SU-DHL-6 (cell line): ENCODE measurements at regions not wholly inside any gene's neighbourhood (a gene's known extent, or its start where the extent isn't known, plus 50 kb on each side); places are given as distances from the start of the nearest gene placed in this dataset.

Source experiments
- H2AFZ ChIP-seq: fragments of 200-600 bp; sonication (generic); 2 replicates; pipeline ENCODE4 v1.6.1; 2014; ENCODE audit warnings: low read depth, mild to moderate bottlenecking, moderate library complexity, mixed read lengths, antibody characterized with exemption, low read length; ENCODE audit not compliant: severe bottlenecking
- H3F3A ChIP-seq: fragments of 200-600 bp; shearing (Covaris generic); 2 replicates; pipeline ENCODE4 v1.6.0; 2016; ENCODE audit warnings: antibody characterized with exemption, mild to moderate bottlenecking; ENCODE audit not compliant: insufficient read depth
- H3K27ac ChIP-seq: fragments of 200-600 bp; sonication (generic); 2 replicates; pipeline ENCODE4 v1.5.1; 2016; ENCODE audit warnings: low read depth, mild to moderate bottlenecking, low read length, moderate library complexity, mixed read lengths
- H3K27me3 ChIP-seq: fragments of 200-600 bp; sonication (generic), shearing (Covaris generic); 2 replicates; pipeline ENCODE4 v1.6.0; 2014; ENCODE audit warnings: mild to moderate bottlenecking, low read length
- H3K36me3 ChIP-seq: fragments of 200-600 bp; sonication (generic); 2 replicates; pipeline ENCODE4 v1.6.1; 2014; ENCODE audit warnings: mild to moderate bottlenecking, low read length, mixed read lengths
- H3K4me2 ChIP-seq: fragments of 300-600, 200-600 bp; shearing (Covaris generic), sonication (generic); 2 replicates; pipeline ENCODE4 v1.6.0; 2014; ENCODE audit warnings: low read length, low read depth, mild to moderate bottlenecking; ENCODE audit not compliant: poor library complexity, severe bottlenecking
- H3K4me3 ChIP-seq: fragments of 200-600 bp; sonication (generic); 2 replicates; pipeline ENCODE4 v1.5.1; 2014; ENCODE audit warnings: antibody characterized with exemption, low read length, mild to moderate bottlenecking, mixed read lengths; ENCODE audit not compliant: insufficient read depth, poor library complexity, severe bottlenecking
- H3K79me2 ChIP-seq: fragments of 200-600 bp; sonication (generic); 2 replicates; pipeline ENCODE4 v1.6.1; 2014; ENCODE audit warnings: mild to moderate bottlenecking, low read length, moderate library complexity; ENCODE audit not compliant: insufficient read depth
- H3K9ac ChIP-seq: fragments of 200-600 bp; sonication (generic); 2 replicates; pipeline ENCODE4 v1.7.0; 2014; ENCODE audit warnings: mild to moderate bottlenecking, low read length
- H3K9me2 ChIP-seq: fragments of 200-600 bp; sonication (generic); replicated peaks from 2 replicates; pipeline ENCODE4 v1.6.1; 2014; ENCODE audit warnings: low read length; ENCODE audit not compliant: insufficient read depth
- H3K9me3 ChIP-seq: fragments of 200-600 bp; sonication (generic); 2 replicates; pipeline ENCODE4 v1.6.1; 2014; ENCODE audit warnings: low read length, mixed read lengths; ENCODE audit not compliant: insufficient read depth
- H4K20me1 ChIP-seq: fragments of 200-600 bp; sonication (generic); 2 replicates; pipeline ENCODE4 v1.6.1; 2014; ENCODE audit warnings: low read depth, mild to moderate bottlenecking, antibody characterized with exemption, low read length, moderate library complexity, mixed read lengths
- EZH2phosphoT487 ChIP-seq: fragments of 200-600 bp; sonication (generic), shearing (Covaris generic); conservative IDR thresholded peaks from 2 replicates; pipeline ENCODE4 v1.6.1; 2018; ENCODE audit warnings: mild to moderate bottlenecking, antibody characterized with exemption, low read length, moderate library complexity, mixed read lengths
- TF ChIP-seq, protein P1 (sequence below): fragments of 200-600 bp; sonication (generic); IDR thresholded peaks from one replicate; pipeline ENCODE4 v1.5.1; 2017; ENCODE audit warnings: antibody characterized with exemption, mild to moderate bottlenecking, low read length, moderate library complexity; ENCODE audit not compliant: insufficient read depth, poor library complexity, severe bottlenecking

- no peaks in the 10 kb centered on the region for H3K36me3 ChIP-seq
- no peaks in the 10 kb centered on the region for H3K27me3 ChIP-seq
- H3K9ac ChIP-seq = no peak overlapping the region
- no peaks in the 10 kb centered on the region for H3F3A ChIP-seq
- no peak overlapping the region for H2AFZ ChIP-seq
- H3K9me2 ChIP-seq = no peaks in the 10 kb centered on the region
- no peak overlapping the region for H3K27ac ChIP-seq
- no peak overlapping the region for H3K4me3 ChIP-seq
- no peak for TF ChIP-seq EZH2phosphoT487
- TF ChIP-seq, protein P1, sequence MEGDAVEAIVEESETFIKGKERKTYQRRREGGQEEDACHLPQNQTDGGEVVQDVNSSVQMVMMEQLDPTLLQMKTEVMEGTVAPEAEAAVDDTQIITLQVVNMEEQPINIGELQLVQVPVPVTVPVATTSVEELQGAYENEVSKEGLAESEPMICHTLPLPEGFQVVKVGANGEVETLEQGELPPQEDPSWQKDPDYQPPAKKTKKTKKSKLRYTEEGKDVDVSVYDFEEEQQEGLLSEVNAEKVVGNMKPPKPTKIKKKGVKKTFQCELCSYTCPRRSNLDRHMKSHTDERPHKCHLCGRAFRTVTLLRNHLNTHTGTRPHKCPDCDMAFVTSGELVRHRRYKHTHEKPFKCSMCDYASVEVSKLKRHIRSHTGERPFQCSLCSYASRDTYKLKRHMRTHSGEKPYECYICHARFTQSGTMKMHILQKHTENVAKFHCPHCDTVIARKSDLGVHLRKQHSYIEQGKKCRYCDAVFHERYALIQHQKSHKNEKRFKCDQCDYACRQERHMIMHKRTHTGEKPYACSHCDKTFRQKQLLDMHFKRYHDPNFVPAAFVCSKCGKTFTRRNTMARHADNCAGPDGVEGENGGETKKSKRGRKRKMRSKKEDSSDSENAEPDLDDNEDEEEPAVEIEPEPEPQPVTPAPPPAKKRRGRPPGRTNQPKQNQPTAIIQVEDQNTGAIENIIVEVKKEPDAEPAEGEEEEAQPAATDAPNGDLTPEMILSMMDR = no peak
- no peak overlapping the region for H3K4me2 ChIP-seq
- H4K20me1 ChIP-seq = no peaks in the 10 kb centered on the region
- no peaks in the 10 kb centered on the region for H3K9me3 ChIP-seq
- H3K79me2 ChIP-seq = no peaks in the 10 kb centered on the region
Measured at GRCh38 chr2:126963390-126963789, 64.7 kb downstream of the TEX51 start.

DNA sequence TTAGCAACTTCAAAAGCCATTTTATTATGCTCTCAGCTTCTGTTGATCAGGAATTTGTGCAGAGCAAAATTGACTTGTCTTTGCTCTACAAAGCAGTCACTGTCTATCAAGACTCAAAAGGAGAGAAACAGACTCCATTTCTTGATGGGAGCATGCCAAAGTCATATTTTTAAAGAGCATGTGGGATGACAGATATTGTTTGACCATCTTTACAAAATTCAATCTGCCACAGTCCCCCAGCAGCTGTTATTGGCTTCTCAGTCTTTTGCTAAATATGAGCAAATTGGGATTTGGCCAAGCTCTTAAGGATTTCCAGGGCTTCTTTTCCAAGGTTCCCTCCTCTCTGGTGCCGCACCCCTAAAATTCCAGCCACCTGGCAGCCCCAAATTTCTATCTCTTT is 67.9 kb downstream of the TEX51 start:
- Histone ChIP-seq H3K4me2 (no peak overlapping the region), H2AFZ (no peak overlapping the region), H3K36me3 (no peaks in the 10 kb centered on the region), H4K20me1 (no peaks in the 10 kb centered on the region), H3K9ac (no peak overlapping the region), H3F3A (no peaks in the 10 kb centered on the region), H3K27ac (no peak overlapping the region), H3K4me3 (no peak overlapping the region), H3K27me3 (no peaks in the 10 kb centered on the region), H3K9me2 (no peaks in the 10 kb centered on the region), H3K9me3 (no peaks in the 10 kb centered on the region), H3K79me2 (no peaks in the 10 kb centered on the region)
- TF ChIP-seq EZH2phosphoT487 = no peak
- TF ChIP-seq, protein P1 = no peak

GRCh38 chr2:126970583-126970982 is 71.9 kb downstream of the TEX51 start:
- H3K9me2 ChIP-seq = no peaks in the 10 kb centered on the region
- TF ChIP-seq, protein P1 = no peak
- TF ChIP-seq EZH2phosphoT487 = no peak
- H3F3A ChIP-seq = no peaks in the 10 kb centered on the region
- H4K20me1 ChIP-seq = no peaks in the 10 kb centered on the region
- no peak overlapping the region for H3K4me2 ChIP-seq
- H3K27me3 ChIP-seq = no peaks in the 10 kb centered on the region
- H2AFZ ChIP-seq = no peak overlapping the region
- H3K27ac ChIP-seq = no peak overlapping the region
- H3K36me3 ChIP-seq = no peaks in the 10 kb centered on the region
- H3K79me2 ChIP-seq = no peaks in the 10 kb centered on the region
- no peaks in the 10 kb centered on the region for H3K9me3 ChIP-seq
- H3K9ac ChIP-seq = no peak overlapping the region
- no peak overlapping the region for H3K4me3 ChIP-seq

GRCh38 chr2:126971162-126971480 is 72.4 kb downstream of the TEX51 start:
- Histone ChIP-seq H3K27me3 (no peaks in the 10 kb centered on the region), H3K36me3 (no peaks in the 10 kb centered on the region), H3K9ac (no peak overlapping the region), H2AFZ (no peak overlapping the region), H3K4me2 (no peak overlapping the region), H3K9me2 (no peaks in the 10 kb centered on the region), H3F3A (no peaks in the 10 kb centered on the region), H3K79me2 (no peaks in the 10 kb centered on the region), H3K9me3 (no peaks in the 10 kb centered on the region), H3K27ac (no peak overlapping the region), H3K4me3 (no peak overlapping the region), H4K20me1 (no peaks in the 10 kb centered on the region)
- no peak for TF ChIP-seq EZH2phosphoT487
- TF ChIP-seq, protein P1 = no peak
